ENCODE measurements at regions not wholly inside any gene's neighbourhood (a gene's known extent, or its start where the extent isn't known, plus 50 kb on each side); places are given as distances from the start of the nearest gene placed in this dataset.

- H3K9me3 Mint-ChIP-seq, result peaks cover 24% of the 10 kb centered on the region
- no peak overlapping the region for H3K4me3 Mint-ChIP-seq
- peaks cover 10% of the 10 kb centered on the region for H3K27me3 Mint-ChIP-seq (ENCODE audit: low read depth)
- H3K27ac Mint-ChIP-seq, result peak overlapping the region; percentile 57
- peaks cover 22% of the 10 kb centered on the region for H3K36me3 Mint-ChIP-seq (ENCODE audit: low read depth)
- peaks cover 16% of the 10 kb centered on the region for H3K4me1 Mint-ChIP-seq (ENCODE audit: low read depth)
Measured at GRCh38 chr6:137957471-137957870, 90.4 kb downstream of the TNFAIP3 start.

GRCh38 chr6:137958811-137959565, 91.9 kb downstream of the TNFAIP3 start:
- no peak overlapping the region for H3K4me3 Mint-ChIP-seq

GRCh38 chr6:137962725-137963124, 95.7 kb downstream of the TNFAIP3 start:
- Mint-ChIP-seq H3K4me3 (no peak overlapping the region), H3K4me1 (ENCODE audit: low read depth) (peaks cover 20% of the 10 kb centered on the region), H3K27me3 (ENCODE audit: low read depth) (no peaks in the 10 kb centered on the region), H3K36me3 (ENCODE audit: low read depth) (peaks cover 18% of the 10 kb centered on the region), H3K27ac (no peak overlapping the region), H3K9me3 (peaks cover 22% of the 10 kb centered on the region)

More at GRCh38 chr6:137958811-137959565, 91.9 kb downstream of the TNFAIP3 start:
- Mint-ChIP-seq H3K36me3 (ENCODE audit: low read depth) (peaks cover 22% of the 10 kb centered on the region), H3K9me3 (peaks cover 24% of the 10 kb centered on the region), H3K27me3 (ENCODE audit: low read depth) (peaks cover 6% of the 10 kb centered on the region), H3K4me1 (ENCODE audit: low read depth) (peaks cover 14% of the 10 kb centered on the region), H3K27ac (no peak overlapping the region)

- Mint-ChIP-seq H3K9me3 (peaks cover 9% of the 10 kb centered on the region), H3K36me3 (ENCODE audit: low read depth) (peaks cover 6% of the 10 kb centered on the region), H3K4me1 (ENCODE audit: low read depth) (peaks cover 29% of the 10 kb centered on the region), H3K27me3 (ENCODE audit: low read depth) (no peaks in the 10 kb centered on the region), H3K4me3 (no peak overlapping the region), H3K27ac (no peak overlapping the region)
Measured at GRCh38 chr6:137964876-137965275, 97.8 kb downstream of the TNFAIP3 start.

GRCh38 chr6:137967689-137968454, 100.8 kb downstream of the TNFAIP3 start:
- no peaks in the 10 kb centered on the region for H3K27me3 Mint-ChIP-seq (ENCODE audit: low read depth)
- H3K36me3 Mint-ChIP-seq (ENCODE audit: low read depth), result peaks cover 2% of the 10 kb centered on the region
- H3K27ac Mint-ChIP-seq, result peak overlapping the region; percentile 74
- no peaks in the 10 kb centered on the region for H3K9me3 Mint-ChIP-seq
- peaks cover 38% of the 10 kb centered on the region for H3K4me1 Mint-ChIP-seq (ENCODE audit: low read depth)
- H3K4me3 Mint-ChIP-seq, result no peak overlapping the region

- Mint-ChIP-seq H3K36me3 (ENCODE audit: low read depth) (peaks cover 4% of the 10 kb centered on the region), H3K27ac (peak overlapping the region; percentile 74), H3K4me3 (no peak overlapping the region), H3K9me3 (no peaks in the 10 kb centered on the region), H3K27me3 (ENCODE audit: low read depth) (no peaks in the 10 kb centered on the region), H3K4me1 (ENCODE audit: low read depth) (peaks cover 41% of the 10 kb centered on the region)
Measured at GRCh38 chr6:137968455-137968804, 101.4 kb downstream of the TNFAIP3 start.

GRCh38 chr6:137968901-137969300, 101.8 kb downstream of the TNFAIP3 start:
- Mint-ChIP-seq H3K27ac (peak overlapping the region; percentile 39), H3K9me3 (no peaks in the 10 kb centered on the region), H3K4me3 (peak overlapping the region; percentile 3), H3K4me1 (ENCODE audit: low read depth) (peaks cover 43% of the 10 kb centered on the region), H3K36me3 (ENCODE audit: low read depth) (peaks cover 5% of the 10 kb centered on the region), H3K27me3 (ENCODE audit: low read depth) (no peaks in the 10 kb centered on the region)

GRCh38 chr6:137969874-137970273, 102.8 kb downstream of the TNFAIP3 start:
- Mint-ChIP-seq H3K36me3 (ENCODE audit: low read depth) (peaks cover 5% of the 10 kb centered on the region), H3K4me3 (no peak overlapping the region), H3K27me3 (ENCODE audit: low read depth) (no peaks in the 10 kb centered on the region), H3K9me3 (no peaks in the 10 kb centered on the region), H3K4me1 (ENCODE audit: low read depth) (peaks cover 50% of the 10 kb centered on the region), H3K27ac (no peak overlapping the region)

GRCh38 chr6:137970368-137970767, 103.3 kb downstream of the TNFAIP3 start:
- Mint-ChIP-seq H3K27me3 (ENCODE audit: low read depth) (no peaks in the 10 kb centered on the region), H3K27ac (no peak overlapping the region), H3K4me1 (ENCODE audit: low read depth) (peaks cover 51% of the 10 kb centered on the region), H3K4me3 (no peak overlapping the region), H3K9me3 (no peaks in the 10 kb centered on the region), H3K36me3 (ENCODE audit: low read depth) (peaks cover 5% of the 10 kb centered on the region)

- Mint-ChIP-seq H3K4me1 (ENCODE audit: low read depth) (peaks cover 58% of the 10 kb centered on the region), H3K9me3 (no peaks in the 10 kb centered on the region), H3K36me3 (ENCODE audit: low read depth) (peaks cover 5% of the 10 kb centered on the region), H3K4me3 (no peak overlapping the region), H3K27me3 (ENCODE audit: low read depth) (no peaks in the 10 kb centered on the region), H3K27ac (no peak overlapping the region)
Measured at GRCh38 chr6:137973201-137973600, 106.1 kb downstream of the TNFAIP3 start.

- Mint-ChIP-seq H3K27ac (peak overlapping the region; percentile 90), H3K9me3 (no peaks in the 10 kb centered on the region), H3K4me1 (ENCODE audit: low read depth) (peaks cover 42% of the 10 kb centered on the region), H3K4me3 (peak overlapping the region; percentile 72), H3K36me3 (ENCODE audit: low read depth) (peaks cover 4% of the 10 kb centered on the region), H3K27me3 (ENCODE audit: low read depth) (no peaks in the 10 kb centered on the region)
Measured at GRCh38 chr6:137975188-137975940, 108.3 kb downstream of the TNFAIP3 start.

GRCh38 chr6:137976430-137976829, 109.4 kb downstream of the TNFAIP3 start:
- Mint-ChIP-seq H3K36me3 (ENCODE audit: low read depth) (peaks cover 4% of the 10 kb centered on the region), H3K27ac (peak overlapping the region; percentile 50), H3K4me1 (ENCODE audit: low read depth) (peaks cover 38% of the 10 kb centered on the region), H3K4me3 (peak overlapping the region; percentile 6), H3K9me3 (no peaks in the 10 kb centered on the region), H3K27me3 (ENCODE audit: low read depth) (no peaks in the 10 kb centered on the region)

GRCh38 chr6:137977206-137977605, 110.1 kb downstream of the TNFAIP3 start:
- H3K9me3 Mint-ChIP-seq, result no peaks in the 10 kb centered on the region
- no peak overlapping the region for H3K4me3 Mint-ChIP-seq

GRCh38 chr6:137977814-137978213, 110.8 kb downstream of the TNFAIP3 start:
- Mint-ChIP-seq H3K9me3 (no peaks in the 10 kb centered on the region), H3K36me3 (ENCODE audit: low read depth) (peaks cover 4% of the 10 kb centered on the region), H3K27me3 (ENCODE audit: low read depth) (no peaks in the 10 kb centered on the region), H3K27ac (no peak overlapping the region), H3K4me3 (no peak overlapping the region), H3K4me1 (ENCODE audit: low read depth) (peaks cover 44% of the 10 kb centered on the region)

More at GRCh38 chr6:137977206-137977605, 110.1 kb downstream of the TNFAIP3 start:
- Mint-ChIP-seq H3K36me3 (ENCODE audit: low read depth) (peaks cover 4% of the 10 kb centered on the region), H3K27me3 (ENCODE audit: low read depth) (no peaks in the 10 kb centered on the region), H3K27ac (no peak overlapping the region), H3K4me1 (ENCODE audit: low read depth) (peaks cover 39% of the 10 kb centered on the region)
